ENCODE measurements at regions not wholly inside any gene's neighbourhood (a gene's known extent, or its start where the extent isn't known, plus 50 kb on each side); places are given as distances from the start of the nearest gene placed in this dataset.
"Not testable (repeated sequence)": the region's sequence is repeated elsewhere in the genome, so short reads cannot be mapped to it uniquely, and the experiment has no call there.

- DNase-seq: no peak
Observed at GRCh38 chr2:106339609-106340008, 128.6 kb downstream of the RGPD3 start.

GRCh38 chr2:106339132-106339531, 129.1 kb downstream of the RGPD3 start:
- no peak for DNase-seq

- no peak for DNase-seq
Observed at GRCh38 chr2:106338043-106338442, 130.2 kb downstream of the RGPD3 start.

GRCh38 chr2:106336737-106337136, 131.5 kb downstream of the RGPD3 start:
- DNase-seq: no peak

GRCh38 chr2:106336108-106336507, 132.1 kb downstream of the RGPD3 start:
- DNase-seq: no peak

GRCh38 chr2:106334802-106335201, 133.4 kb downstream of the RGPD3 start:
- no peak for DNase-seq

- not testable (repeated sequence) for DNase-seq
Observed at GRCh38 chr2:106333253-106333873, 134.8 kb downstream of the RGPD3 start.

GRCh38 chr2:106332054-106332453, 136.2 kb downstream of the RGPD3 start:
- no peak for DNase-seq

GRCh38 chr2:106330384-106331261, 136.5 kb upstream of the UXS1 start:
- DNase-seq: not testable (repeated sequence)

- no peak for DNase-seq
Observed at GRCh38 chr2:106323337-106324013, 129.4 kb upstream of the UXS1 start.

GRCh38 chr2:106322281-106322680, 128.2 kb upstream of the UXS1 start:
- no peak for DNase-seq

GRCh38 chr2:106320439-106320838, 126.3 kb upstream of the UXS1 start:
- DNase-seq: not testable (repeated sequence)

- no peak for DNase-seq
Observed at GRCh38 chr2:106316915-106317314, 122.8 kb upstream of the UXS1 start.

- DNase-seq: no peak
Observed at GRCh38 chr2:106314444-106314843, 120.3 kb upstream of the UXS1 start.

- DNase-seq: no peak
Observed at GRCh38 chr2:106311041-106311370, 116.9 kb upstream of the UXS1 start.

GRCh38 chr2:106307860-106308259, 113.8 kb upstream of the UXS1 start:
- DNase-seq: no peak

GRCh38 chr2:106306387-106306786, 112.3 kb upstream of the UXS1 start:
- DNase-seq: no peak

- DNase-seq: no peak
Observed at GRCh38 chr2:106304612-106305184, 110.6 kb upstream of the UXS1 start.

- no peak for DNase-seq
Observed at GRCh38 chr2:106299696-106300095, 105.6 kb upstream of the UXS1 start.

- no peak for DNase-seq
Observed at GRCh38 chr2:106296182-106296815, 102.2 kb upstream of the UXS1 start.

- no peak for DNase-seq
Observed at GRCh38 chr2:106294182-106294581, 100.1 kb upstream of the UXS1 start.

GRCh38 chr2:106293271-106293783, 99.2 kb upstream of the UXS1 start:
- DNase-seq: no peak

GRCh38 chr2:106292627-106293026, 98.5 kb upstream of the UXS1 start:
- DNase-seq: no peak

Data from midbrain (tissue), 1 donor.